HCT116 (cell line): ENCODE measurements at regions not wholly inside any gene's neighbourhood (a gene's known extent, or its start where the extent isn't known, plus 50 kb on each side); places are given as distances from the start of the nearest gene placed in this dataset.

Experiments used
- ATAC-seq: fragments of 200-7000 bp; cut with Tn5 transposase; 2 replicates; pipeline ENCODE4 v1.9.1; 2020; ENCODE audit warnings: mild to moderate bottlenecking, moderate library complexity
- BruUV-seq: library from RNA; stranded (reverse); fragments of 400-500 nt; replicated peaks from 2 replicates; lab custom pipeline; 2021; lab: Mats Ljungman, UMichigan
- CTCF ChIA-PET: fragments of 300-600 bp; sonication (Branson Sonifier 250); formaldehyde crosslinking; loops from one replicate; lab custom pipeline; 2021; ENCODE audit warnings: antibody characterized with exemption; lab: Charles Lee
- POLR2A ChIA-PET: fragments of 300-600, 350-600 bp; sonication (Branson Sonifier 250); formaldehyde crosslinking; loops from one replicate; lab custom pipeline; 2021; ENCODE audit warnings: antibody characterized with exemption; lab: Charles Lee
- RAD21 ChIA-PET, 2 experiments: fragments of 300-600 bp; sonication (Branson Sonifier 250); formaldehyde crosslinking; loops; one replicate each; lab custom pipeline; 2023; ENCODE audit warnings: low total read pairs in 2 of 2; ENCODE audit not compliant: uncharacterized antibody in 2 of 2, unreplicated experiment in 2 of 2, low non-redundant PET in 1 of 2; lab: Charles Lee
- DNase-seq: peaks from one replicate; pipeline ENCODE4 v3.0.0-alpha.2; 2010; ENCODE audit warnings: low read depth, low spot score
- H2AFZ ChIP-seq: fragments of 200-600 bp; shearing (Covaris generic), sonication (generic); 2 replicates; pipeline ENCODE4 v1.6.1; 2017; ENCODE audit warnings: low read depth, mixed run types, mixed read lengths, antibody characterized with exemption, low read length; ENCODE audit not compliant: poor library complexity, severe bottlenecking
- H3K27ac ChIP-seq: 2 replicates; pipeline ENCODE4 v1.5.1; 2012; ENCODE audit warnings: low read depth, low read length
- H3K27me3 ChIP-seq: fragments of 200-600 bp; sonication (generic); 2 replicates; pipeline ENCODE4 v1.6.1; 2016; ENCODE audit warnings: mixed run types, low read length, mixed read lengths; ENCODE audit not compliant: insufficient read depth
- H3K36me3 ChIP-seq, 2 experiments: fragments of 200-500 bp in 1 of 2; fragments of 200-600 bp in 1 of 2; sonication (Bioruptor generic) in 1 of 2; sonication (generic) in 1 of 2; 2 replicates each; pipeline versions ENCODE4 v1.5.1 to v1.6.1; 2014 to 2016; ENCODE audit warnings: low read length in 2 of 2, inconsistent platforms in 1 of 2, mixed read lengths in 1 of 2, mixed run types in 1 of 2; ENCODE audit not compliant: insufficient read depth in 2 of 2, control insufficient read depth in 1 of 2
- H3K4me1 ChIP-seq, 2 experiments: fragments of 200-600 bp in 1 of 2; sonication (generic) in 1 of 2; 2 replicates each; pipeline versions ENCODE4 v1.5.1 to v1.6.1; 2012 to 2017; ENCODE audit warnings: low read length in 2 of 2, inconsistent platforms in 1 of 2, mild to moderate bottlenecking in 1 of 2, mixed read lengths in 1 of 2, mixed run types in 1 of 2, moderate library complexity in 1 of 2; ENCODE audit not compliant: insufficient read depth in 2 of 2, control insufficient read depth in 1 of 2
- H3K4me2 ChIP-seq: fragments of 200-600 bp; sonication (generic); 2 replicates; pipeline ENCODE4 v1.6.1; 2017; ENCODE audit warnings: mixed run types, low read length, mixed read lengths
- H3K4me3 ChIP-seq, 2 experiments: fragments of 200-600 bp in 1 of 2; sonication (generic) in 1 of 2; replicated peaks in 1 of 2; 2 replicates each; pipeline ENCODE4 v1.5.1; 2011 to 2016; ENCODE audit warnings: low read length in 2 of 2, control low read depth in 1 of 2, low read depth in 1 of 2, mild to moderate bottlenecking in 1 of 2, mixed read lengths in 1 of 2, mixed run types in 1 of 2
- H3K79me2 ChIP-seq: fragments of 200-600 bp; sonication (generic); 2 replicates; pipeline ENCODE4 v1.6.1; 2017; ENCODE audit warnings: mild to moderate bottlenecking, mixed run types, low read length, moderate library complexity, mixed read lengths; ENCODE audit not compliant: insufficient read depth
- H3K9ac ChIP-seq: fragments of 200-600 bp; sonication (generic); 2 replicates; pipeline ENCODE4 v1.6.1; 2016; ENCODE audit warnings: low read length, mixed read lengths
- H3K9me2 ChIP-seq: fragments of 200-600 bp; sonication (generic), shearing (Covaris generic); 2 replicates; pipeline ENCODE4 v1.6.1; 2017; ENCODE audit warnings: mixed run types, mild to moderate bottlenecking, moderate library complexity; ENCODE audit not compliant: insufficient read depth
- H3K9me3 ChIP-seq, 2 experiments: fragments of 200-500 bp in 1 of 2; fragments of 200-600 bp in 1 of 2; sonication (Bioruptor generic) in 1 of 2; sonication (generic) in 1 of 2; 2 replicates each; pipeline ENCODE4 v1.6.1; 2014 to 2017; ENCODE audit warnings: low read length in 2 of 2, mixed read lengths in 2 of 2, inconsistent platforms in 1 of 2, low read depth in 1 of 2, mild to moderate bottlenecking in 1 of 2, mixed run types in 1 of 2, moderate library complexity in 1 of 2; ENCODE audit not compliant: control insufficient read depth in 1 of 2, insufficient read depth in 1 of 2
- H4K20me1 ChIP-seq: fragments of 200-600 bp; sonication (generic), shearing (Covaris generic); 2 replicates; pipeline ENCODE4 v1.6.1; 2017; ENCODE audit warnings: mixed run types, mild to moderate bottlenecking, moderate library complexity; ENCODE audit not compliant: insufficient read depth
- CTCF ChIP-seq, 3 experiments: fragments of 200-600 bp in 1 of 3; sonication (generic) in 1 of 3; IDR thresholded peaks in 2 of 3; conservative IDR thresholded peaks in 1 of 3; 2 replicates each; pipeline ENCODE4 v1.5.1; 2012 to 2017; ENCODE audit warnings: low read depth in 2 of 3, low read length in 2 of 3, antibody characterized with exemption in 1 of 3, borderline replicate concordance in 1 of 3, control low read depth in 1 of 3, mild to moderate bottlenecking in 1 of 3, mixed read lengths in 1 of 3, mixed run types in 1 of 3, moderate library complexity in 1 of 3; ENCODE audit not compliant: insufficient read depth in 1 of 3
- ELF1 ChIP-seq: IDR thresholded peaks from 2 replicates; pipeline ENCODE4 v1.6.1; 2012; ENCODE audit warnings: low read depth, borderline replicate concordance
- MAX ChIP-seq: IDR thresholded peaks from 2 replicates; pipeline ENCODE4 v1.6.1; 2012
- intact Hi-C: fragments of 100-400 bp; cut with micrococcal nuclease; formaldehyde crosslinking; loops from 2 replicates; pipeline ENCODE4 v1.10.0; 2022

- H3K9ac ChIP-seq, result no peak overlapping the region
- no peak overlapping the region for H3K4me2 ChIP-seq
- ATAC-seq, result no peak
- RAD21 ChIA-PET, result no interaction called here
- no peak for TF ChIP-seq ELF1
- TF ChIP-seq MAX, result no peak
- no peaks in the 10 kb centered on the region for H3K79me2 ChIP-seq
- no peak overlapping the region for H3K27ac ChIP-seq
- H3K36me3 ChIP-seq, result no peaks in the 10 kb centered on the region
- H3K27me3 ChIP-seq, result no peaks in the 10 kb centered on the region
- DNase-seq, result no peak
- BruUV-seq, result no TSS peak
- CTCF ChIA-PET, result no interaction called here
- H3K9me2 ChIP-seq, result no peaks in the 10 kb centered on the region
- intact Hi-C loops, result no loop called here
- H3K4me3 ChIP-seq, result no peak overlapping the region
- H3K4me1 ChIP-seq, result no peaks in the 10 kb centered on the region
- peaks cover 4% of the 10 kb centered on the region; the same call in 1 of the 2 replicates for H4K20me1 ChIP-seq
- H2AFZ ChIP-seq, result no peak overlapping the region
- POLR2A ChIA-PET, result no interaction called here
- no peaks in the 10 kb centered on the region for H3K9me3 ChIP-seq
These were observed 183.3 kb upstream of the ETAA1 start for GRCh38 chr2:67213677-67214402.

GRCh38 chr2:67214585-67215185, 182.4 kb upstream of the ETAA1 start:
- intact Hi-C loops, result no loop called here
- Histone ChIP-seq H3K79me2 (no peaks in the 10 kb centered on the region), H3K9me3 (no peaks in the 10 kb centered on the region), H3K36me3 (no peaks in the 10 kb centered on the region), H3K27ac (no peak overlapping the region), H2AFZ (no peak overlapping the region), H4K20me1 (peaks cover 4% of the 10 kb centered on the region; the same call in 1 of the 2 replicates), H3K4me3 (no peak overlapping the region), H3K4me2 (no peak overlapping the region), H3K9me2 (no peaks in the 10 kb centered on the region), H3K9ac (no peak overlapping the region), H3K27me3 (no peaks in the 10 kb centered on the region), H3K4me1 (no peaks in the 10 kb centered on the region)
- TF ChIP-seq CTCF (IDR thresholded peaks at IDR 0.05 in 2 of 3, conservative IDR thresholded peaks at IDR 0.05 in 1 of 3; ENCODE audit: borderline replicate concordance in 1 of 3, insufficient read depth in 1 of 3, low read depth in 2 of 3, low read length in 2 of 3), result no peak
- DNase-seq, result no peak
- no peak for ATAC-seq
- POLR2A ChIA-PET, result no interaction called here
- RAD21 ChIA-PET, result no interaction called here
- BruUV-seq, result no TSS peak
- CTCF ChIA-PET, result no interaction called here
